Left lung (tissue), 4 donors: ENCODE measurements at regions not wholly inside any gene's neighbourhood (a gene's known extent, or its start where the extent isn't known, plus 50 kb on each side); places are given as distances from the start of the nearest gene placed in this dataset.

ENCODE experiments used
- ATAC-seq: fragments of 200-7000 bp; cut with Tn5 transposase; one replicate; pipeline ENCODE4 v1.9.1; 2020; ENCODE audit warnings: moderate library complexity
- DNase-seq, 4 donors: peaks; one replicate each; pipeline ENCODE4 v3.0.0-alpha.2; 2013 to 2020
- H3K27ac ChIP-seq, 2 donors: fragments of 200-600 bp; sonication (generic) in 1 of 2; one replicate each; pipeline versions ENCODE4 v1.5.0 to v1.8.0; 2020 to 2021
- H3K27me3 ChIP-seq, 2 donors: fragments of 200-600 bp; sonication (generic) in 1 of 2; one replicate each; pipeline versions ENCODE4 v1.5.0 to v1.8.0; 2020 to 2021
- H3K36me3 ChIP-seq, 2 donors: fragments of 200-600 bp; sonication (generic) in 1 of 2; one replicate each; pipeline versions ENCODE4 v1.5.0 to v1.8.0; 2020 to 2021
- H3K4me1 ChIP-seq, 2 donors: fragments of 200-600 bp; one replicate each; pipeline ENCODE4 v1.8.0; 2021
- H3K4me3 ChIP-seq, 2 donors: fragments of 200-600 bp; sonication (generic) in 1 of 2; one replicate each; pipeline versions ENCODE4 v1.5.0 to v1.8.0; 2020 to 2021; ENCODE audit warnings: mild to moderate bottlenecking in 1 of 2
- H3K9me3 ChIP-seq, 2 donors: fragments of 200-600 bp; sonication (generic) in 1 of 2; one replicate each; pipeline versions ENCODE4 v1.5.0 to v1.8.0; 2020 to 2021
- intact Hi-C, 2 donors: fragments of 100-400 bp; cut with DNase I; formaldehyde crosslinking; loops; one replicate each; pipeline versions ENCODE4 v1.11.2 to v1.14.2; 2022
- TF ChIP-seq, protein P1 (sequence below), 2 donors: fragments of 200-600 bp; sonication (generic) in 1 of 2; IDR thresholded peaks; one replicate each; pipeline versions ENCODE4 v1.5.0 to v1.8.0; 2021; ENCODE audit warnings: antibody characterized with exemption in 2 of 2
- donor health status: DM: no; HTN: yes; CAD: no.
- donor health status: DM: no; HTN: no; CAD: no.

DNA sequence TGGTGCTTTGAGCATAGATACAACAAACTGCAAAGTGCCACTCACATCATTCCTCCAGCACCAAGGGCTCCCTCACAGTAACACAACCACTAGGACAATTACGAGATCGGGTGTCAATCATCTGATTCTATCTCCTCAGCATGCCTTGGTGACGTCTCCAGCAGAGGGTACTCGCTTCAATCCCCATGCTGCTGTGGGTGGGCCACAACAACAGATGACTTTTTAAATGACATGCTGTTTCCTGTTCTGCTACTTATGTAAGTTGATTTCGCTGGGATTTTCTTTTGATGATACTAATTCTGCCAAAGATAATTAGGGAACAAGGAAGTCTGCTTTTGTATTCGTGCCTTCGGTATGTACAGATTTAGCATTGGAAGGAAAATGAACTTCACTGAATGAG, 1113.0 kb downstream of the BCL11A start:
- ATAC-seq (no peak), DNase-seq (no peak)
- Histone ChIP-seq H3K27me3 (no peaks in the 10 kb centered on the region), H3K36me3 (no peaks in the 10 kb centered on the region), H3K9me3 (no peaks in the 10 kb centered on the region), H3K4me1 (no peaks in the 10 kb centered on the region), H3K4me3 (no peak overlapping the region), H3K27ac (no peak overlapping the region)
- intact Hi-C loops: no loop called here
- TF ChIP-seq, protein P1, sequence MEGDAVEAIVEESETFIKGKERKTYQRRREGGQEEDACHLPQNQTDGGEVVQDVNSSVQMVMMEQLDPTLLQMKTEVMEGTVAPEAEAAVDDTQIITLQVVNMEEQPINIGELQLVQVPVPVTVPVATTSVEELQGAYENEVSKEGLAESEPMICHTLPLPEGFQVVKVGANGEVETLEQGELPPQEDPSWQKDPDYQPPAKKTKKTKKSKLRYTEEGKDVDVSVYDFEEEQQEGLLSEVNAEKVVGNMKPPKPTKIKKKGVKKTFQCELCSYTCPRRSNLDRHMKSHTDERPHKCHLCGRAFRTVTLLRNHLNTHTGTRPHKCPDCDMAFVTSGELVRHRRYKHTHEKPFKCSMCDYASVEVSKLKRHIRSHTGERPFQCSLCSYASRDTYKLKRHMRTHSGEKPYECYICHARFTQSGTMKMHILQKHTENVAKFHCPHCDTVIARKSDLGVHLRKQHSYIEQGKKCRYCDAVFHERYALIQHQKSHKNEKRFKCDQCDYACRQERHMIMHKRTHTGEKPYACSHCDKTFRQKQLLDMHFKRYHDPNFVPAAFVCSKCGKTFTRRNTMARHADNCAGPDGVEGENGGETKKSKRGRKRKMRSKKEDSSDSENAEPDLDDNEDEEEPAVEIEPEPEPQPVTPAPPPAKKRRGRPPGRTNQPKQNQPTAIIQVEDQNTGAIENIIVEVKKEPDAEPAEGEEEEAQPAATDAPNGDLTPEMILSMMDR (IDR thresholded peaks at IDR 0.05): no peak

DNA sequence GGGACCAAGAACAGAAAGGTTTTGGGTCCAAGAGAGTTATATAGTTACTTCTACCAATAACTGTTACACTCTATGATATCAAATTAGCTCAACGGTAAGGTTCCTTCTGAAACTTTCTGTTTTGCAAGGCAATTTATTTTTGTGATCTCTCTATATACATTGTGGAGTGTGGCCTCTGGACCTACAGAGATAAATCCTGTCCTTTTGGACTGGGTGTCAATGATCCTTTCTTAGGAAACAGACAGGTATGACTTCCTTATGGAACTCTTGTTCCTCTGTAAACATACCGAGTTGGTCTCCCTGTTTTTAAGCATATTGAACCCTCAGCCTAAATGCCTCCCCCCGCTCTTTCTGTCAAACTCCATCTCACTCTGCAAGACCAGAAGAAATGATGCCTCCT, 1117.8 kb downstream of the BCL11A start:
- Histone ChIP-seq H3K36me3 (no peaks in the 10 kb centered on the region), H3K4me3 (no peak overlapping the region), H3K27me3 (no peaks in the 10 kb centered on the region), H3K4me1 (no peaks in the 10 kb centered on the region), H3K27ac (no peak overlapping the region), H3K9me3 (peaks cover 0 to 23% of the 10 kb centered on the region in 2 donors)
- intact Hi-C loops: no loop called here
- TF ChIP-seq, protein P1 (IDR thresholded peaks at IDR 0.05): no peak
- DNase-seq (no peak), ATAC-seq (no peak)

DNA sequence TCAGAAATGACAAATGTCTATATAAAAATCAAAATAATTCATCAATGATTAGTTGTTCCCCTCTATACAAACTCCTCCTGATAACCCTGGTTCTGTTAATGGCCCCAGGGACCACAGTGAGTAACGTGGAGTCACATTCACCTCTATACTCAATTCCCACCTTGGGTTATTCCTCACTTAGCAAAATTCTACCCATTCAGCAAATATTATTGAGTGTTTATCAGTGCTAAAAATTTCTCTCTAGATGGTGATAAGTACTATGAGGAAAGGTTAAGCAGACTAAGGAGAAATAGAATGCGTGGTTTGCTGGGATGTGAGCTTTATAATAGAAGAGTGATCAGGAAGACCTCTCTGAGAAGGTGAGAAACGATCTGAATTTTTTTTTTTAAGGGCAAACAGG, 1124.5 kb downstream of the BCL11A start:
- DNase-seq (no peak), ATAC-seq (no peak)
- Histone ChIP-seq H3K27ac (no peak overlapping the region), H3K4me3 (no peak overlapping the region), H3K9me3 (peaks cover 0 to 28% of the 10 kb centered on the region in 2 donors), H3K36me3 (no peaks in the 10 kb centered on the region), H3K4me1 (no peaks in the 10 kb centered on the region), H3K27me3 (no peaks in the 10 kb centered on the region)
- TF ChIP-seq, protein P1 (IDR thresholded peaks at IDR 0.05): no peak
- intact Hi-C loops: no loop called here

DNA sequence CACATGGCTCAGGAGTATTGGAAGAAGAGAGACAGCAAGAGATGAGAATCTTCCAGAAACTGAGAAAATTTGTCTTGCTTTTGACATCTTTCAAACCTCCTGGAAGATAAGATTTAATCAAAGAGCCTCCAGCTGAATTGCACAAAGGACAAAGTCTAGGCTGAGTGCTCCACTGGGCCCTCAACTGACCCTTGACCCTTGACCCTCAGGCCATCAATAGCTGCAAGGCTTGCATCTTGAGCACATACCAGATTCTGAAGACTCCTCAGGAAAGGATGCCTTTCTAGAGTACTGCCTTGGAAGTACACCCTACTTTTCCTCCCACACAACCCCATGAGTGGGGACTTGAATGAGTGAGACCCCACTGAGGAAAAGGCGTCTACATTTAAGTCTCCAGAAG, 1125.5 kb downstream of the BCL11A start:
- no peaks in the 10 kb centered on the region for H3K4me1 ChIP-seq
- H3K4me3 ChIP-seq: no peak overlapping the region
- H3K36me3 ChIP-seq: no peaks in the 10 kb centered on the region
- intact Hi-C loops: no loop called here
- DNase-seq (no peak), ATAC-seq (no peak)
- no peaks in the 10 kb centered on the region for H3K27me3 ChIP-seq
- H3K27ac ChIP-seq: no peak overlapping the region
- peaks cover 0 to 19% of the 10 kb centered on the region in 2 donors for H3K9me3 ChIP-seq
- TF ChIP-seq, protein P1 (IDR thresholded peaks at IDR 0.05): no peak

DNA sequence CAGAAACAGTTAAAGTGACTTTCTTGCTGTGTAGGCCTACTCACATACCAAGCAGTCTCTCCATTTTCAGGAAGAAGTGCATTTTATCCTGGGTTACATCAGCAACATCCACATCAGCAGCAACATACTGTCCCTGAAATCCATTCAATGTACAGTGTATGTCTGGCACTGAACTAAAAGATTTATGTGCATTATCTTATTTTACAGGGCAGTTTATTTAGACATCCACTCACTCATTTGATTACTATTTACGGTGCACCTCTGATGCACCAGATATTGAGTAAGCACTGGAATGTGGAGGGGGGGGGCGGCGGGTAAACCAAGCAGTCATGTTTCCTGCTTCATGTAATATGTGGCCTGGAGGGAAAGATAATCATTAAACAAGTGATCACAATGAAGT, 1128.2 kb downstream of the BCL11A start:
- intact Hi-C loops: no loop called here

More for the DNA sequence above, 1128.2 kb downstream of the BCL11A start:
- TF ChIP-seq, protein P1 (IDR thresholded peaks at IDR 0.05): no peak
- no peaks in the 10 kb centered on the region for H3K36me3 ChIP-seq
- H3K27ac ChIP-seq: no peak overlapping the region
- no peaks in the 10 kb centered on the region for H3K4me1 ChIP-seq
- H3K4me3 ChIP-seq: no peak overlapping the region
- ATAC-seq (no peak), DNase-seq (no peak)
- no peaks in the 10 kb centered on the region for H3K27me3 ChIP-seq
- peaks cover 0 to 2% of the 10 kb centered on the region in 2 donors for H3K9me3 ChIP-seq
